Fibroblast of upper back skin (primary cell): ENCODE measurements at regions not wholly inside any gene's neighbourhood (a gene's known extent, or its start where the extent isn't known, plus 50 kb on each side); places are given as distances from the start of the nearest gene placed in this dataset.

ENCODE experiments used
- DNase-seq: peaks from one replicate; pipeline ENCODE4 v3.0.0-alpha.2; 2013

GRCh38 chr3:162019817-162020216 is 523.2 kb downstream of the OTOL1 start:
- no peak for DNase-seq

GRCh38 chr3:162021206-162021605 is 524.6 kb downstream of the OTOL1 start:
- DNase-seq = no peak

GRCh38 chr3:162022911-162023310 is 526.3 kb downstream of the OTOL1 start:
- no peak for DNase-seq

GRCh38 chr3:162029736-162030135 is 533.1 kb downstream of the OTOL1 start:
- no peak for DNase-seq

GRCh38 chr3:162034368-162034767 is 537.8 kb downstream of the OTOL1 start:
- DNase-seq = peak; percentile 84

GRCh38 chr3:162041622-162042021 is 545.0 kb downstream of the OTOL1 start:
- DNase-seq = no peak

- DNase-seq = no peak
Observed at GRCh38 chr3:162052636-162053035, 556.0 kb downstream of the OTOL1 start.

GRCh38 chr3:162072656-162073164 is 576.1 kb downstream of the OTOL1 start:
- DNase-seq = no peak

GRCh38 chr3:162073422-162073975 is 576.9 kb downstream of the OTOL1 start:
- no peak for DNase-seq

- no peak for DNase-seq
Observed at GRCh38 chr3:162077108-162077507, 580.5 kb downstream of the OTOL1 start.

GRCh38 chr3:162082516-162082915 is 585.9 kb downstream of the OTOL1 start:
- no peak for DNase-seq

- DNase-seq = no peak
Observed at GRCh38 chr3:162087361-162087760, 590.8 kb downstream of the OTOL1 start.

GRCh38 chr3:162092751-162093150 is 596.1 kb downstream of the OTOL1 start:
- DNase-seq = no peak

GRCh38 chr3:162094301-162094700 is 597.7 kb downstream of the OTOL1 start:
- DNase-seq = no peak

- DNase-seq = peak; percentile 3
Observed at GRCh38 chr3:162096874-162097273, 600.3 kb downstream of the OTOL1 start.

GRCh38 chr3:162103808-162104207 is 607.2 kb downstream of the OTOL1 start:
- DNase-seq = no peak

GRCh38 chr3:162111861-162112260 is 615.3 kb downstream of the OTOL1 start:
- DNase-seq = no peak

GRCh38 chr3:162112719-162113118 is 616.1 kb downstream of the OTOL1 start:
- DNase-seq = no peak

GRCh38 chr3:162117961-162118360 is 621.4 kb downstream of the OTOL1 start:
- no peak for DNase-seq

GRCh38 chr3:162119651-162120050 is 623.0 kb downstream of the OTOL1 start:
- no peak for DNase-seq

GRCh38 chr3:162122405-162122804 is 625.8 kb downstream of the OTOL1 start:
- DNase-seq = no peak

- no peak for DNase-seq
Observed at GRCh38 chr3:162125790-162126189, 629.2 kb downstream of the OTOL1 start.

GRCh38 chr3:162130582-162130981 is 634.0 kb downstream of the OTOL1 start:
- DNase-seq = no peak

- no peak for DNase-seq
Observed at GRCh38 chr3:162132981-162133380, 636.4 kb downstream of the OTOL1 start.

- DNase-seq = peak; percentile 8
Observed at GRCh38 chr3:162134571-162134970, 638.0 kb downstream of the OTOL1 start.
